ENCODE measurements at regions not wholly inside any gene's neighbourhood (a gene's known extent, or its start where the extent isn't known, plus 50 kb on each side); places are given as distances from the start of the nearest gene placed in this dataset.

DNA sequence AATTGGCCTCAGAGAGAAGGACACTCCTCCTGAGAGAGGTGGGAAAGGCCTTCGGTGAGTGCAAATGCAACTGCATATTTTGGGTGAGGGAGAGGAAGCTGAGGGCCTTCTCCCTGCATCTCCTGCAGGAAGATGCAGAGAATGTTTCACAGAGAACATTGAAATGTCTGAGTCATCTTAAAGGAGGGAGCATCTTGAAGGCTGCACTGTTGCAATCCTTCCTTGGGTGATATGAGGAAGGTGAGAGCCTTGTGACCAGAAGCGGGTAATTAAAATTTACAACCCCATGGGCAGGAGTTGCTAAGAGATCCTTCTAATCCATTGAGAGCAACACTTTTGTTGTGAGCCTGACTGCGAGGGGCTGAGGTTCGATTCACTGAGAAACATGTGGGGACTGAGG lies 375.7 kb upstream of the MARCKS start:
- CTCF ChIA-PET: no interaction called here

More for the DNA sequence above, 375.7 kb upstream of the MARCKS start:
- TF ChIP-seq POLR2AphosphoS5 (IDR thresholded peaks at IDR 0.05; ENCODE audit: insufficient read depth, low read depth, low read length): no peak
- TF ChIP-seq GATA2 (IDR thresholded peaks at IDR 0.05; ENCODE audit: insufficient read depth, insufficient read length, low read depth, low read length): no peak
- no peak for TF ChIP-seq POLR2A (IDR thresholded peaks at IDR 0.05; ENCODE audit: low read depth, low read length)
- TF ChIP-seq CTCF (IDR thresholded peaks at IDR 0.05; ENCODE audit: extremely low read depth in 1 of 2, insufficient read depth in 1 of 2, low read depth in 1 of 2, low read length in 2 of 2): no peak
- no peak for TF ChIP-seq JUN (IDR thresholded peaks at IDR 0.05; ENCODE audit: borderline replicate concordance, insufficient read depth, insufficient read length, low read depth)
- TF ChIP-seq FOS (IDR thresholded peaks at IDR 0.05; ENCODE audit: borderline replicate concordance, insufficient read depth, low read length): no peak
- no peak for TF ChIP-seq MYC (IDR thresholded peaks at IDR 0.05; ENCODE audit: low read depth, low read length)
- no peak for TF ChIP-seq EZH2 (IDR thresholded peaks at IDR 0.05; ENCODE audit: borderline replicate concordance, low read depth, low read length, severe bottlenecking)
- TF ChIP-seq, protein P1, sequence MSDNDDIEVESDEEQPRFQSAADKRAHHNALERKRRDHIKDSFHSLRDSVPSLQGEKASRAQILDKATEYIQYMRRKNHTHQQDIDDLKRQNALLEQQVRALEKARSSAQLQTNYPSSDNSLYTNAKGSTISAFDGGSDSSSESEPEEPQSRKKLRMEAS (IDR thresholded peaks at IDR 0.05; ENCODE audit: insufficient read depth, insufficient read length): no peak
- Histone ChIP-seq H3K9me3 (replicated peaks; ENCODE audit: control insufficient read depth, insufficient read depth, low read length) (no peaks in the 10 kb centered on the region), H3K4me1 (ENCODE audit: control insufficient read depth, extremely low read depth, insufficient read depth, low read length) (no peaks in the 10 kb centered on the region), H3K79me2 (ENCODE audit: control insufficient read depth, insufficient read depth, low read length) (no peaks in the 10 kb centered on the region), H3K4me3 (replicated peaks in 1 of 3; ENCODE audit: insufficient read depth in 1 of 3, low read depth in 1 of 3, low read length in 3 of 3) (no peak overlapping the region), H3K9me1 (replicated peaks; ENCODE audit: control insufficient read depth, extremely low read depth, insufficient read depth, low read length) (no peaks in the 10 kb centered on the region), H4K20me1 (replicated peaks; ENCODE audit: control insufficient read depth, extremely low read depth, insufficient read depth, low read length) (no peaks in the 10 kb centered on the region), H3K9ac (replicated peaks; ENCODE audit: extremely low read depth, insufficient read depth, low read length) (no peak overlapping the region), H3K27me3 (ENCODE audit: control insufficient read depth in 2 of 2, insufficient read depth in 2 of 2, low read length in 2 of 2) (no peaks in the 10 kb centered on the region), H2AFZ (ENCODE audit: low read depth, low read length) (no peak overlapping the region), H3K27ac (ENCODE audit: insufficient read depth, low read depth, low read length) (no peak overlapping the region), H3K36me3 (ENCODE audit: control insufficient read depth in 2 of 2, extremely low read depth in 1 of 2, insufficient read depth in 2 of 2, low read length in 2 of 2) (no peaks in the 10 kb centered on the region), H3K4me2 (ENCODE audit: insufficient read depth, low read length) (no peak overlapping the region)
- POLR2A ChIA-PET: no interaction called here
- BruUV-seq (replicated peaks): no TSS peak
- intact Hi-C loops (cut with micrococcal nuclease): no loop called here
- FAIRE-seq (no peak), DNase-seq (ENCODE audit: low read depth, low spot score) (no peak)
- dilution Hi-C loops (cut with MboI; ENCODE audit: extremely low pct_ligation_motif_present, low sequenced_read_pairs): no loop called here

Data from endothelial cell of umbilical vein (primary cell).